SH-SY5Y (cell line): ENCODE measurements at regions not wholly inside any gene's neighbourhood (a gene's known extent, or its start where the extent isn't known, plus 50 kb on each side); places are given as distances from the start of the nearest gene placed in this dataset.

Experiments
- GATA2 ChIP-seq: IDR thresholded peaks from 2 replicates; pipeline ENCODE4 v1.6.1; 2011; ENCODE audit warnings: mild to moderate bottlenecking, low read depth, low read length
- GATA3 ChIP-seq: IDR thresholded peaks from 2 replicates; pipeline ENCODE4 v1.6.1; 2011; ENCODE audit warnings: low read depth, mild to moderate bottlenecking, low read length, moderate library complexity

DNA sequence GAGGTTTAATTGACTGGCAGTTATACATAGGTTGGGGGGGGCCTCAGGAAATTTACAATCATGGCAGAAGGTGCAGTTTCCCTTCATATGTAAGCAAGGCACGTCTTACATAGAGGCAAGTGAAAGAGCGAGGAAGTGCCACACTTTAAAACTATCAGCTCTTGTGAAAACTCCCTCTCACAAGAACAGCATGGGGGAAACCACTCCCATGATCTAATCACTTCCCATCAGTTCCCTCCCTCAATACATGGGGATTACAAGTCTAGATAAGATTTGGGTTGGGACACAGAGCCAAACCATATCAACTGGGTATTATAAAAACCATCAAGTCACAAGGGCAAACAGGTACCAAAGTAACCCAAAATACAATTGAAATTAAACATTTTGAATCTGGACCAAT is 182.0 kb upstream of the FAT4 start:
- TF ChIP-seq GATA2 (no peak), GATA3 (no peak)
